Heart left ventricle (tissue), 13 donors: ENCODE measurements at regions not wholly inside any gene's neighbourhood (a gene's known extent, or its start where the extent isn't known, plus 50 kb on each side); places are given as distances from the start of the nearest gene placed in this dataset.

ENCODE experiments used
- POLR2A ChIP-seq, 2 donors: fragments of 450-650 bp; IDR thresholded peaks; one replicate each; pipeline ENCODE4 v1.6.1; 2017; ENCODE audit warnings: antibody characterized with exemption in 2 of 2, mild to moderate bottlenecking in 2 of 2, moderate library complexity in 2 of 2
- TF ChIP-seq, protein P1 (sequence below), 12 donors: fragments of 200-600 bp; sonication (generic) in 4 of 12; IDR thresholded peaks; one replicate each; pipeline versions ENCODE4 v1.5.0 to v1.8.0; 2018 to 2022; ENCODE audit warnings: antibody characterized with exemption in 12 of 12, mild to moderate bottlenecking in 5 of 12
- donor health status: ischemic (EF 13 %, LVEDD 7.1; RV severe dilation, severe dysfunction).
- donor health status: DM: no; HTN: yes; CAD: no.
- donor health status: DM: no; HTN: no; CAD: no.
- donor health status: ischemic (EF 25% LVEDD 6.9; RV normal size, moderate dysfunction).
- donor health status: ischemic (EF 25% LVEDD 5.7; RV mildly dilated, moderate dysfunction).
- donor health status: ischemic (EF 35%, LVEDD 5.7; RV mildly dilated, moderate dysfunction).
- donor health status: nonischemic (EF 11% LVEDD 7.7; RV severe dilation, severe dysfunction).
- donor health status: DM: yes; HTN: yes; CAD: no.
- donor health status: PGD.
- donor health status: ischemic (EF 29% LVEDD 5.4; RV normal size, mild dysfunction).
- donor health status: nonischemic (EF 23%, LVEDD 6.1; RV moderate dilation, normal function).

DNA sequence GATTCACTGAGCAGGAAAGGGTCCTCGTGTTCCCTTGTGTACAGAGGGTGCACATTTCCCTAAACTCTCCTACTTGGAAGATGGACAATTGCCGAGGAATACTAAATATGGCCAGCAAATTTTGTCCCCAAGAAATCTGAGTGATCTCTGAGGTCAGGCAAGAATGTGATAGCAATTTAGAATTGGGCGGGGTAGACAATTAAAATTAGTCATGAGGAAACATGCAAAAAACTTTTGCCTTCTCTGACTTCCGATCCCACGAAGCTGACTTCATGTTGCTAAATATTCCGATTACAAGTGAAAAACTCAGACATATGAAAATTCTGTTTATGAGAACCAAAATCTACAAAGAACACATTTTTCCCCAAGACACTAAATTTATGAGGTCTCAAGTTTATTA lies 453.9 kb upstream of the ZFP42 start:
- TF ChIP-seq, protein P1, sequence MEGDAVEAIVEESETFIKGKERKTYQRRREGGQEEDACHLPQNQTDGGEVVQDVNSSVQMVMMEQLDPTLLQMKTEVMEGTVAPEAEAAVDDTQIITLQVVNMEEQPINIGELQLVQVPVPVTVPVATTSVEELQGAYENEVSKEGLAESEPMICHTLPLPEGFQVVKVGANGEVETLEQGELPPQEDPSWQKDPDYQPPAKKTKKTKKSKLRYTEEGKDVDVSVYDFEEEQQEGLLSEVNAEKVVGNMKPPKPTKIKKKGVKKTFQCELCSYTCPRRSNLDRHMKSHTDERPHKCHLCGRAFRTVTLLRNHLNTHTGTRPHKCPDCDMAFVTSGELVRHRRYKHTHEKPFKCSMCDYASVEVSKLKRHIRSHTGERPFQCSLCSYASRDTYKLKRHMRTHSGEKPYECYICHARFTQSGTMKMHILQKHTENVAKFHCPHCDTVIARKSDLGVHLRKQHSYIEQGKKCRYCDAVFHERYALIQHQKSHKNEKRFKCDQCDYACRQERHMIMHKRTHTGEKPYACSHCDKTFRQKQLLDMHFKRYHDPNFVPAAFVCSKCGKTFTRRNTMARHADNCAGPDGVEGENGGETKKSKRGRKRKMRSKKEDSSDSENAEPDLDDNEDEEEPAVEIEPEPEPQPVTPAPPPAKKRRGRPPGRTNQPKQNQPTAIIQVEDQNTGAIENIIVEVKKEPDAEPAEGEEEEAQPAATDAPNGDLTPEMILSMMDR (IDR thresholded peaks at IDR 0.05), result no peak
- TF ChIP-seq POLR2A (IDR thresholded peaks at IDR 0.05), result no peak
